Kidney glomerular epithelial cell (primary cell): ENCODE measurements at regions not wholly inside any gene's neighbourhood (a gene's known extent, or its start where the extent isn't known, plus 50 kb on each side); places are given as distances from the start of the nearest gene placed in this dataset.
"Not testable (repeated sequence)": the region's sequence is repeated elsewhere in the genome, so short reads cannot be mapped to it uniquely, and the experiment has no call there.

Experiments used
- DNase-seq: peaks from one replicate; lab custom pipeline; 2025; lab: John Stamatoyannopoulos, UW

DNA sequence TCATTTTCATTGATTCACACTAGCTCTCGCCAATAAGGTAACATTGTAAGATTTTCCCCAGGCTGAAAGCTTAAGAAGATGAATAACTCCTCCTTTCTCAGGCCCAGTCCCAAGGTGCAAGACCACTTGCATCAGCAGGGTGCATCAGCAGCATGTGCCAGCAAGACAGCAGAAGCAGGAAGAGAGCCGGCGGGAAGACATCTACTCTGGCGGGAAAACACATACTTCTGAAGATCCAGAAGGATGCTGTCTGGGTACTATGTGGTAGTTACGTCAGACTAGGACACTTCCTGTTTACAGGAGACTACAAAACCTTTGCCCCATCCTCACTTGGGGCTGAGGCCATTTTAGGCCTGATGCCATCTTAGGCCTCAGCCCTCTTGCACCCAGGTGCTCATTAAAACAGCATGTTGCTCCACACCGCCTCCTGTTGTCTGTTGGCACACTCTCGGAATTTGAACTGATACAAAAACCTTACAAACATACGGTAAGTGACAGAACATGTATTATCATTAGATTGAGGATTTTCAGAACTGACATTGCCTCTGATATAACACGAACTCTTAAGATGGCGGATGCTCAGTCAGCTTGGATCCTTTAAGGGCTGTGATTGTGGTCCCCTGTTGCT is 886.5 kb upstream of the EPHA5 start:
- DNase-seq = no peak

DNA sequence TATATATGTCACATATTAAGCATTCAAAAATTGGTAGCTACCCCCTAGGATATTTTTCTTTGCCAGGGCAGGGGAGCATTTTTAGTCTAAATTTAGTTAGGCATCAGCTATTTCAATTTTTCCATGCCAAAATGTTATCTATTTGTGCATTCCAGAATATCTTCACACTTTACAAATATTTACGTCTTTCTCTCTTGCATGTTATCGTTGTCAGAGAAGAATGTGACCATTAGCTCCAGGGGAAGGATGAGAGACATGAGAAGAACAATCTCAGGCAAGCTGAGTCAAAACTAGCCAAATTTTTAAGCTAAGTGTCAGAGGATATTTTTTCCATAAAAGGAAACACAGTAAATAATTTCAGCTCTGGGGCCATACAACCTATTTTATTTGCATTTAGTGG is 885.0 kb upstream of the EPHA5 start:
- no peak for DNase-seq

DNA sequence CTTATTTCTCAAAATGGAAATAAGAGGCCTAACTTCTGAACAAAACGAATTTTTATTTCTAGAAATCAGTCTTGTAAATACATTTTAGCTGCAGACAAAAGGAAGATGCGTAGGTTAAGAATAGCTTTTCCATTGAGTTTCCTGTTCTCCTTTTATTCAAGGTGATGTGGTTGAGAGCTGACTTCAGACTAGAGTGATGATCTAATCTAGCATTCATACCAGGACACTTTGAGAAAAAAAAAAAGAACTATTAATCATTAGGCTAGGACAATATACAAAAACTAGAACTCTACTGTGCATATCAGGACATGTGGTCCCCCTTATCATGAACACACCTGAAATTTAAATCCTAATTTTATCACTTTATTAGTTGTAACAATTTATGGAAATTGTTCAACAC is 884.5 kb upstream of the EPHA5 start:
- DNase-seq = no peak

DNA sequence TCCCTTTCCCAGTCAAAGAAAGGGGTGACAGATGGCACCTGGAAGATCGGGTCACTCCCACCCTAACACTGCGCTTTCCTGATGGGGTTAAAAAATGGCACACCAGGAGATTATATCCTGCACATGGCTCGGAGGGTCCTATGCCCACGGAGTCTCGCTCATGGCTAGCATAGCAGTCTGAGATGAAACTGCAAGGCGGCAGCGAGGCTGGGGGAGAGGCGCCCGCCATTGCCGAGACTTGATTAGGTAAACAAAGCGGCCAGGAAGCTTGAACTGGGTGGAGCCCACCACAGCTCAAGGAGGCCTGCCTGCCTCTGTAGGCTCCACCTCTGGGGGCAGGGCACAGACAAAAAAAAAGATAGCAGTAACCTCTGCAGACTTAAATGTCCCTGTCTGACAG is 875.0 kb upstream of the EPHA5 start:
- DNase-seq = not testable (repeated sequence)

DNA sequence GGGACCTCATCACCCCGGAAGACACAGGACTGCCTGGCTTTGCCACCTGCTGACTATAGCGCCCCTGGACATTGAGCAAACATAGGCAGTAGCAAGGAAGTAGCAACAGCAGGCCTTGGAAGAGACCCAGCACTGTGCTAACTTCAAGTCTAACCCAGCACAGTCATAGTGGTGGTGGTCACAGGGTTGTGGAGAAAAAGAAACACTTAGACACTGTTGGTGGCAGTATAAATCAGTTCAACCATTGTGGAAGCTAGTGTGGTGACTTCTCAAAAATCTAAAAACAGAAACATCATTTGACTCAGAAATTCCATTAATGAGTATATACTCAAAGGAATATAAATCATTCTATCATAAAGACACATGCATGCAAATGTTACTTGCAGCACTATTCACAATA is 874.0 kb upstream of the EPHA5 start:
- no peak for DNase-seq

DNA sequence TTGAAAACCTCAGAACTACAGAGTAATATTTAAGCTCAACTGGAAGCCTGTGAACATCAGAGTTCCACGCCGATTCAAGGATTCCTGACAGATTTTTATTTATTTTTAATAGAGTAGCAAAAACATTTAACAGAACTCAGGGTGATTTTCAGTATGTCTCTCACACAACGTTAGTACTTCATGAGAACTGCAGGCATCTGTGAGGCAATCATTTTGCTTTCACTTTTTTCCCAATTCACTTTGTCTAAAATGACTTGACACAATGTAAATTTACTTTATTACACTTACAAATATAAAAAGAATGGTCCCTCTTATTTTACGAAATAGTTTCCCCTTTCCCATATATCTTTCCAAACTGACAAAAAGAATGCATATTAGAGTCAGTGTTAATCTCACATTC is 869.5 kb upstream of the EPHA5 start:
- DNase-seq = no peak

DNA sequence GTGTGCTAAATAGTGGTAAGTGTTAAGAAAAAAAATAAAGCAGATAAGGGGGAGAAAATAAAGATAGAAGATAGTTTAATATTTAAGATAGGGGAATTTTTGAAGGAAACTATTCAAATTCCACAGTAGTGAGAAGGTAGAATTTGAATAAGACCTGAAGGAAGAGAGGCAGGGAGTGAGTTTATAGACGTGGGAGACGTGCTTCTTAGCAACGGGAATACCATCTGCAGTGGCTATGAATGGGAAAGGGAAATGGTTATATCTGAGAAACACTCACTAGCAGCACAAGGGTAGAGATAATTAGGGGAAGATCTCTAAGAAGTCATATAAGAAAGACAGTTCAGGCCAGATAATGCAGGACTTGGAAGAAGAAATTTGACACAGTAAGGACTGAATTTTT is 854.5 kb upstream of the EPHA5 start:
- DNase-seq = no peak

DNA sequence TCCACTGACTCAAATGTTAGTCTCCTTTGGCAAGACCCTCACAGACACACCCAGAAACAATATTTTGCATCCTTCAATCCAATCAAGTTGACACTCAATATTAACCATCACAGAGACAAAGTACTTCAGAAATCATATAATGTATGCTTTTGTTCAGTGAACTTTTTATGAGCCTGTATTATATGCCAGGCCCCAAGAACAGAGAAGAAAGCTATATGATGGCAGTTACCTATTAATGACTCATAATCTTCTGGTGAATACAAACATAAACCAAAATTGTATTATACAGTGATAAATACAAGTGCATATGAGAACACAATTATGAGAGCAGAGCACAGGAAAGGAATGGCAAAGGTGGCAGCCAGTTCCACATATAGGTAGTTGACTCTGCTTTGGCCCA is 852.0 kb upstream of the EPHA5 start:
- no peak for DNase-seq

DNA sequence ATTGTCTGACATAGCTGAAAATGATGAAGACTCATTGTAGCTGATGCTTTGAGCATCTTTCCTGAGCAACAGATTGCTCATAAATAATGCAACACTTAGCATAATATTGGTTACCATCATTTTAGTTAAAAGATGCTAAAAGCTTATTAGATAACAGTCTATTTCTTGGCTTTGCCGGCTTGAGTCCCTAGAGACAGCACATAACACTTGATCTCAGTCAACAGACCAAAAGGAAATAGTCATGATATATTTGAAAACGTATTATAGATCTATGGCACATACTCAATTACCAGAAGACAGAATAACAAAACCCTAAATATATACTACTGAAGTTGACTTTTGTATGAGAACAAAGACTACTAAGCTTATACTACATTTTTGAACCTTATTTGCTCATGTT is 846.7 kb upstream of the EPHA5 start:
- no peak for DNase-seq

DNA sequence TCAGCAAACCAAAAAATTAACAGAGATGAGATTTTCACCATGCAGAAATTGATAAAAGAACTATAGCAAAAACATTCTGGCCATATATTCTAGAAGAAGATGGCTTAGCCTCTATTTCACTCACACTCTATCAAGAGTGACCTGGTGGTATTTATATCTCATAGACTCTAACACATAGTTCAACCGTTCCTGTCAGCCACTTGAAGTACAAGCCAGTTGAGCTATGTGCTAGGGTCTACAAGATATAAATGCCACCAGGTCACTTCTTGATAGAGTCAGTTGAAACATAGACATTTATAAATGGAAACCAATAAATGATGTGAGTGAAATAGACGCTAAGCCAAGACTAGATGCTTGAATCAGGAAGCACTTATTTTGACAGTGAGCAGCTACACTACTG is 836.7 kb upstream of the EPHA5 start:
- DNase-seq = no peak

DNA sequence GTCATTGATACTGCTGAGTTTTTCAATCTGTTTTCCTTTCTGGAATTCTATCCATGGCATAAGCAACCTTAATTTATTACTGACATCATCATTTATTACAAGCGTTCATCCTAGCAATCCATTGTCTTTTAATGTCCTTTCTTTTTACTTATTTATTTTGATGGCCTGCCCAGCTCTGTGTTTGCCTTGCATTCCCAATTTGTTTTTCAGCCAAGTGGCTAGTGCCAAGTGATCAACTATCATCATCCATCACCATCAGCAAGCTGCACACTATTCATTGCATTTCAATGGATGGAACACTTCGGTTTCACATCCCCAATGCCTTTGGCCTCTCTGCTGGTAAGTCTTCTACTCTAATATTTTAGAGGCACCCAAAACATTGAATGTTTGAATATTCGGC is 831.7 kb upstream of the EPHA5 start:
- no peak for DNase-seq

DNA sequence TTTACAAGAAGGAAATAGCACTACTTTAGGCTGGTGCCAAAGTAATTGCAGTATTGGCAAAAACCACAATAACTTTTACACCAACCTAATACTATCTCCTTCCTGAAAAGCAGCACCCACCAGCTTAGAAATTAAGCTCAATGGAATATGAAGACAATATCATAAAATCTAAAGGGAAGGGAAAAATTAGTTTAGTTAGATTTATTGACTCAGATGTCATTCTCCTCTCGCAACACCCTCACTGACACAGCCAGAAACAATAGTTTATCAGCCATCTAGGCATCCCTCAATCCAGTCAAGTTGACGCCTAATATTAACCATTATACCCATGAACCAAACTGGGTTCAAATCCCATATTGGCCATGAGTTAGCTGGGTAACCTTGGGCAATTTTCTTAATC is 820.4 kb upstream of the EPHA5 start:
- DNase-seq = no peak

DNA sequence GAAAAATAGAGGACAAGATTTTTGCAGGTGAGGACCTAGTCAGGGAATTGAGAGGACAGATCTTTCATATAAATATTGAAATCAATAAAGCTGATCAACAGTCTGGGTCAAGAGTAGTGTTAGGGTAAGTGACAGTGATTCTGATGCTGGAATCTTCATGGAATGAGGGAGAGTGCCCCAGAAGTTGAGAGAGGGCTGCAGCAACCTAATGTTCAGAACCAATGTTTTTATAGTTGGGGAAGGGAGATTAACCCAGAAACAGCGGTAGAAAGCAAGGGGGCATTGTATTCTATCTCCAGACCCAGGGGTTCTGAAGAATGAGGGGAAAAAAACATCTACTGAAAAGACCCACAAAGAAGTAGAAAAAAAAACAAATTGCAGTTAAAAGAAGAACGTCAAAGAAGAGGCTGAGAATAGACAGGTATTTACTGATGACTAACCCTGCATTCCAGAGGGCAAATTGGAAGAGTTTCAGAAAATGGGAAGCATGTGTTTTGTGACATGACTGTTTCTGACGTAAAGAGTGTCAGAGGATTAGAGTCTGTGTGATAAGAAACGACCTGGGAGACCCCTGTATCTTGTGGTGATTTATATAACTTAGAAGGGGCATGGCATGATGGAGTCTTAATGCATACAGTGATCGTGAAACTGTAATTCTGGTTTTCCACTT is 819.6 kb upstream of the EPHA5 start:
- no peak for DNase-seq

DNA sequence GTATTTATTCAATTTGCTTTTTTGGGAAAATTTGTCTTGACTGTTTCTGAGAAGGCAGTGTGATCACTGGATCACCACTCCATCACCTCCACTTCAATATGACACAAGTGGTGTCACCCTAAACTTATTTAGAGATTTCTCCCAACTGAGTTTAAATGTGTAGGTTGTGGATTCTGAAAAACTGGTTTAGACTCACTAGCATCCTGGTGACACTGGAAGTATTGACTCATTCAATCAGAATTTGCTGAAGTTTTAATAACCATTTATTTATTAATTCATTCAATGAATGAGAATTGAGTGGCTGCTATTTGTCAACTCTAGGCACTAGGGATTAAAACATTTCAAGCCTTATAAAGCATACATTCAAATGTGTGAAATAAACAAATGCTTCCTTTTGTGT is 819.1 kb upstream of the EPHA5 start:
- no peak for DNase-seq

DNA sequence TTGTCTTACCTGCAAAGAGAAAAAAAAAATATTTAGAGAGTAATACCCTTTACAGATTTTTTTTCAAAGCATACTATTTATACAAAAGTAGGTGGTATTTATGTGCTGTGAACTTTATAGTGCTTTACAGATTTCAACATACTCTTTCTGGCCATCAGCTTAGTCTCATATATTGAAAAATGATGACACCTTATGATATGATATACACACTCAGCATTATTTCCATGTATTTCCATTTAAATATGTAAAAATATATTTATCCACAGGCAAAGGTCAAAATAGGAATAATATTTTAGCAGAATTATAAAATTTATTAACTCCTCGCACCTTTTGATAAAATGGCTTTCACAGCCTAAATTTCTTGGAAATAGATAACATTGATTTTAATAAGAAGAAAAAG is 815.8 kb upstream of the EPHA5 start:
- DNase-seq = no peak

DNA sequence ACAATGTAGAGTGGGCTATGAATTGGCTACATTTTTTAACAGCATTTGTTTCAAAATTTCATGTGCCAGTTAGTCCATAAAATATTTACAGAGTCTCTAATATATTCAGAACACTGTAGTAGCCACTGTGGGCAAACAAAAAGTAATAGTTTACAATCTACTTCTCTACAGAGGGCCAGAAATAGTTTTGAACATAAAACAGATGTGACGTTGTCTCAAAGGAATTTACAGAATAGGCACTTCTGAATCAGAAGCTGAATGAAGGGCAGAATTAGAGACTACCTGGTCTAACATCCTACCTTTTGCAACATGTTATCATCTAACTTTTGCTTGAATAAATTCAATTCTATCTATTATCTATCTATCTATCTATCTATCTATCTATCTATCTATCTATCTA is 811.9 kb upstream of the EPHA5 start:
- no peak for DNase-seq

DNA sequence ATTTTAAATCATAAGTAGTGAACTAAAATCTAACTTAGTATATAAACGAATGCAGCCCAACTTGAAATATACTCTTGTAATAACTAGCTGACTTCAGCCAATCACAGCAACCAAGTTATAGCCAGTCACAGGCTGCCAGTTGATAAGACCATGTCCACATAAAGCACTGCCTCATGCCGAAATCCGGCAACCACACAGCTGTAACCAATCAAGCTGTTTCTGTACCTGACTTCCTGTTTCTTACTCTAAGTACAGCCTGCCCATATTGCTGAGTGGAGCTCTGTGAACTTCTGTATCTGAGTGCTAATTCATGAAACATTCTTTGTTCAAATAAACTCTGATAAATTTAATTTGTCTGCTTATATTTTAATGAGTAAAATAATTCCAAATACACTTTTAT is 805.3 kb upstream of the EPHA5 start:
- DNase-seq = no peak

DNA sequence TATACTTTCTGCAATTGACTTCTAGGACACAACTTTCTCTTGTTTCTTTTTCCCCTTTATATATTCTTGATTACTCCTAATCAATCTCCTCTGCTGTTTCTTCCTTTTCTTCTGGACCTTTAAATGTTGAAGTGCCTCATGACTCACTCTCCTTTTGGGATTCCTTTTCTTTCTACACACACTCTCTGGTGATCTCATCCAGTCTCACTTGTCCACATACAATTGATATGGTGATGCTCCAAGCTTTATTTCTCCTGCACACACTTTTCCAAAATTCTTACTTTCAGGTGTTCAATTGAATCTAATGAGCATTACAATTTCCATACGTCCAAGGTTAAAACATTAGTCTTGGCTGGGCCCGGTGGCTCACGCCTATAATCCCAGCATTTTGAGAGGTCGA is 794.8 kb upstream of the EPHA5 start:
- DNase-seq = no peak

DNA sequence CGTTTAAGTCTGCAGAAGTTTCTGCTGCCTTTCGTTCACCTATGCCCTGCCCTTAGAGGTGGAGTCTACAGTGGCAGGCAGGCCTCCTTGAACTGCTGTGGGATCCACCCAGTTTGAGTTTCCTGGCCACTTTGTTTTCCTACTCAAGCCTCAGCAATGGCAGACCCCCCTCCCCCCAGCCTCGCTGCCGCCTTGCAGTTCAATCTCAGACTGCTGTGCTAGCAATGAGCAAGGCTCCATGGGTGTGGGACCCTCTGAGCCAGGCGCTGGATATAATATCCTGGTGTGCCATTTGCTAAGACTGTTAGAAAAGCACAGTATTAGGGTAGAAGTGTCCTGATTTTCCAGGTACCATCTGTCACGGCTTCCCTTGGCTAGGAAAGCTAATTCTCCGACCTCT is 792.6 kb upstream of the EPHA5 start:
- DNase-seq = not testable (repeated sequence)

DNA sequence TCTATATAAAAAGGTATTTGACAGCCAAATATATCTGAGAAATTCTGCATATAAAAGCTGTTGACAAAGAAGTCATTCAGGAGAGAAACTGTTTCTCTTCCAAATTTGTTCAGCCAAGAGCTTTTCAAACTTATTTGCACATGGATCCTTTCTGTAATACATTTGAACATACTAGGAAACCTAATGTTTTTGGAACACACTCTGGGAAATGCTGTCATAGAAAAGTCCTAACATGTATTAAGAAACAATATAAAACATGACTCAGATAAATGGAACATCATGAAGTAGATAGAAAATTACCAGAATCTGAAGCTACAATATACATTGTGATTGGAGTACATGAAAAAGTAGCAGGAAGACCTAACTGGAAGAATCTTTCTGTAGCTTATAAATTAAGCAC is 781.5 kb upstream of the EPHA5 start:
- DNase-seq = no peak

DNA sequence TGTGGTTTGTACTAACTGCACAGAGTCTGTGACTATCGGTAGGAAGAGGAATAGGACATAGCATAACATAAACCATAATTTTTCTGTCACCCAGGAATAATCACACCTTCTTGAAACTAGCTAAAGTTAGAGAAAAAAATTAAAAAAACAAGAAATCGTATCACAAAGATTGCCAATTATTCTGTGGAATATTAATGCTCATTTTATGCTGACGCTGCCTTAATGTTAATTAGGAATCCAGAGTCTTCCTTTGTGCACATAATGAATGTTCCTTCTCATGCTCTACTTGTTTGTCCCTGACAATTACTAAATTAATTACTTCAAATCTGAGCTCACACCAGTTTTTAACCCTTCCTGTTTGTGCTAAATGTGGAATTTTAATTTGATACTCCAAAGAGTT is 772.7 kb upstream of the EPHA5 start:
- no peak for DNase-seq

DNA sequence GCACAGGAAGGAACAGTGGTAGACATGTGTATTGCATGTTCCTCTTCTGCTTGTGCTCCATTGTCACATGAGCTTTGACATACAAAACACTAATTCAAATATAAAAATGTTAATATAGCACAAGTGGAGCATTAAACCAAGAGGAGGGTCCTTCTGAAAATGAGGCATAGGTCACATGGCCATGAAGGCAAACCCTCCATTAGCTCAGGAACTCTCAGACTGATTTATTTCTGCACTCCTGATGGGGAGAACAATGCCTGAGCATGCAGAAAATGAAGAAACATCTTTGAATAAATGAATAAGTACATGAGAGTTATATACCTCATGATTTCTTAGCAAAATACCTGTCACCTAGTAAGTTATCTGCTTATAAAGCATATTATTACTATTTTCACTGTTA is 769.2 kb upstream of the EPHA5 start:
- no peak for DNase-seq

DNA sequence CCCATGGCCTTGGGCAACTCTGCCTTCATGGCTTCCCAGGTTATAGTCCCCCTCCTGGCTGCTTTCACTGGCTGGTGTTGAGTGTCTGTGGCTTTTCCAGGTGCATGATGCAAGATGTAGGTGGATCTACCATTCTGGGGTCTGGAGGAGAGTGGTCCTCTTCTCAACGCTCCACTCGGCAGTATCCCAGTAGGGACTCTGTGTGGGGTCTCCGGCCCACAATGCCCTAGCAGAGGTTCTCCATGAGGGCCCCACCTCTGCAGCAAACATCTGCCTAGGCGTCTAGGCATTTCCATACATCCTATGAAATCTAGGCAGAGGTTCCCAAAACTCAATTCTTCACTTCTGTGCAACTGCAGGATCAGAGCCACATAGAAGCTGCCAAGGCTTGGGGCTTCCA is 763.4 kb upstream of the EPHA5 start:
- DNase-seq = no peak

DNA sequence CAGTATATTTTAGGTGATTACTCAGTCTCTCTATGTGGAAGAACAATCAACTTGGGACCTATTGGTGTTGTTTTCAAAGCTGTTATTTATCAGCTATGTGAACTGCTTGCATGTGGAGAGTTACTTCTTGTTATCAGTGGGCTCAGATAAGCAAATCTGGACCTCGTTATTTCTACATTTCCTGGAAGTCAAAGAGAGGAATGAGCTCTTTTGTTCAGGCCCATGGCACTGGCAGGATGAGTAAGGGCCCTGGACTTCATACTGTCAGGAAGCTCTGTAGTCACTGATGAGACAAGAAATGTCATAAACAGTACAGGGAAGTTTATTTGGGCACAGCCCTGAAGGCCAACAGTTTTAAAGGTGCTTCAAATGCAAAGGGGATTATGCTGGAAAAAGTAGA is 760.6 kb upstream of the EPHA5 start:
- no peak for DNase-seq
